Kidney (tissue), 13 donors: ENCODE measurements at regions not wholly inside any gene's neighbourhood (a gene's known extent, or its start where the extent isn't known, plus 50 kb on each side); places are given as distances from the start of the nearest gene placed in this dataset.
"Not testable (repeated sequence)": the region's sequence is repeated elsewhere in the genome, so short reads cannot be mapped to it uniquely, and the experiment has no call there.

Experiments
- DNase-seq, 5 donors: peaks; one replicate each; pipeline ENCODE4 v3.0.0-alpha.2; 2013 to 2020
- FAIRE-seq: peaks from 2 replicates; lab custom pipeline; 2012; peaks lifted over from hg19 to GRCh38; lab: Jason Lieb, UNC
- H3K27ac ChIP-seq, 2 donors: one replicate each; pipeline ENCODE4 v1.7.0; 2013; ENCODE audit warnings: low read depth in 2 of 2, low read length in 2 of 2, inconsistent platforms in 1 of 2
- H3K27me3 ChIP-seq: one replicate; pipeline ENCODE4 v1.7.1; 2013; ENCODE audit warnings: low read length, inconsistent platforms; ENCODE audit not compliant: control insufficient read depth, insufficient read depth
- H3K36me3 ChIP-seq, 3 donors: one replicate each; pipeline versions ENCODE4 v1.7.0 to v1.7.1; 2013; ENCODE audit warnings: low read length in 3 of 3, control low read depth in 1 of 3, inconsistent platforms in 1 of 3; ENCODE audit not compliant: insufficient read depth in 3 of 3, control insufficient read depth in 2 of 3
- H3K4me1 ChIP-seq, 3 donors: one replicate each; pipeline versions ENCODE4 v1.7.0 to v1.7.1; 2013; ENCODE audit warnings: low read length in 3 of 3, inconsistent platforms in 1 of 3, low read depth in 1 of 3; ENCODE audit not compliant: control insufficient read depth in 2 of 3, insufficient read depth in 2 of 3
- H3K4me3 ChIP-seq, 3 donors: one replicate each; pipeline versions ENCODE4 v1.7.0 to v1.8.1; 2013; ENCODE audit warnings: low read length in 3 of 3, control low read depth in 1 of 3, inconsistent platforms in 1 of 3
- H3K9ac ChIP-seq, 3 donors: one replicate each; pipeline versions ENCODE4 v1.7.0 to v1.7.1; 2013; ENCODE audit warnings: low read length in 3 of 3, control low read depth in 1 of 3, inconsistent platforms in 1 of 3
- H3K9me3 ChIP-seq, 3 donors: one replicate each; pipeline versions ENCODE4 v1.7.0 to v1.7.1; 2013; ENCODE audit warnings: low read length in 3 of 3, control low read depth in 1 of 3, inconsistent platforms in 1 of 3; ENCODE audit not compliant: control insufficient read depth in 2 of 3, insufficient read depth in 1 of 3
- CTCF ChIP-seq: IDR thresholded peaks from 3 replicates; pipeline ENCODE4 v1.5.1; 2012; ENCODE audit warnings: mild to moderate bottlenecking, moderate library complexity, borderline replicate concordance; ENCODE audit not compliant: insufficient read depth; ENCODE audit errors: extremely low read depth
- intact Hi-C: fragments of 100-400 bp; cut with DNase I; formaldehyde crosslinking; loops from one replicate; pipeline ENCODE4 v1.11.1; 2022
- donor health status: control.
- donor health status: control.
- donor health status: control.
- donor health status: control.
- donor health status: control.
- donor health status: DM: yes; HTN: yes; CAD: no.
- donor health status: Normal renal cell carcinoma (clear cell type).

DNA sequence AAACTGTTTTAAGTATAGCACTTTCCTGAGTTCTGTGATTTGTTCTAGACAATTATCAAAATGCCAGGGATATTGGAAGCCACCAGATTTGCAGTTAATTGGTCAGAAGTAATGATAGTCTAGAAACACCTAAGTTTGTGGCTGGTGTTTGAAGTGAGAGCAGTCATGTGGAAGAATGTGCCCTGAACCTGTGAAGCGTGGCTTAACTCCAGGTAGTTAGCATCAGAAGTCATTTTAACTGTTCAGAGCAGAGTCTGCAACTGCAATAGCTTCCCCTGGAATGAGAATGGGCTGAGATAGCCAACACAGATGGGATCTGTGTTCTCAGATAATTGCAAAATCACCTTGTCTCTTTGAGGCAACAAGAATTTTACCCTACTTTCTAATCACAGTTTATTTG is 255.1 kb upstream of the GK2 start:
- FAIRE-seq, result no peak
- H3K9me3 ChIP-seq, result no peaks in the 10 kb centered on the region
- H3K27ac ChIP-seq, result no peak overlapping the region
- H3K9ac ChIP-seq, result no peak overlapping the region
- no peak for TF ChIP-seq CTCF
- H3K4me3 ChIP-seq, result no peak overlapping the region
- intact Hi-C loops, result no loop called here
- H3K4me1 ChIP-seq, result no peaks in the 10 kb centered on the region
- peak in 3 of 5 donors; percentile 24 to 51 (median 51) for DNase-seq
- no peaks in the 10 kb centered on the region for H3K36me3 ChIP-seq
- no peaks in the 10 kb centered on the region for H3K27me3 ChIP-seq

DNA sequence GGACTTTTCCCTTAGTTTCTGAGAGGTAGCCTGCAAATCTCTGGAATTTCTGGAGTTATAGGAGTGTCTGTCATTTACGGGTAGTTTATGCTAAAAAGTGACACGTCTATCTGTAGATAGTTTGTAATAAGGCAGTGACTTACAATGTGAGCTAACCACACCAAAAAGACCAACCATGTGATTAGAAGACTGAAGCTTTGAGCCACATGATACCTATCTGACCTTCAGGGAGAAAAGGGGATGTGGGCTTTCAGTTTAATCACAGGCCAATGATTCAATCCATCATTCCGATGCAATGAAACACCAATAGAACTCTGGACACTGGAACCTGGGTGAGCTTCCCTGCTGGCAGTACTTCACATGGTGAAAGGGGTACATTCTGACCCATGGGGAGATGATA is 254.6 kb upstream of the GK2 start:
- Histone ChIP-seq H3K27ac (no peak overlapping the region), H3K36me3 (no peaks in the 10 kb centered on the region), H3K4me3 (no peak overlapping the region), H3K4me1 (no peaks in the 10 kb centered on the region), H3K9me3 (peaks cover 0 to 1% (median 0%) of the 10 kb centered on the region in 3 donors), H3K27me3 (no peaks in the 10 kb centered on the region), H3K9ac (no peak overlapping the region)
- DNase-seq (no peak), FAIRE-seq (no peak)
- intact Hi-C loops, result no loop called here
- no peak for TF ChIP-seq CTCF

DNA sequence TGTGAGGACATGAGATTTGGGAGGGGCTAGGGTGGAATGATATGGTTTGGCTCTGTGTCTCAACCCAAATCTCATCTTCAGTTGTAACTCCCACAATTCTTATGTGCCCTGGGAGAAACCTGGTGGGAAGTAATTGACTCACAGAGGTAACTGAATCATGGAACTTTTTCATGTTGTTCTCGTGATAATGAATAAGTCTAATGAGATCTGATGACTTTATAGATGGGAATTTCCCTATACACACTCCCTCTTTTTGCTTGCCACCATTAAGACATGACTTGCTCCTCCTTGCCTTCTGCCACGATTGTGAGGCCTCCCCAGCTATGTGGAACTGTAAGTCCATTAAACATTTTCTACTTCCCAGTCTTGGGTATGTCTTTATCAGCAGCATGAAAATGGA is 253.2 kb upstream of the GK2 start:
- Histone ChIP-seq H3K36me3 (no peaks in the 10 kb centered on the region), H3K9me3 (peaks cover 0 to 5% (median 2%) of the 10 kb centered on the region in 3 donors), H3K4me3 (no peak overlapping the region), H3K4me1 (no peaks in the 10 kb centered on the region), H3K27me3 (no peaks in the 10 kb centered on the region), H3K9ac (no peak overlapping the region), H3K27ac (no peak overlapping the region)
- intact Hi-C loops, result no loop called here
- DNase-seq, result no peak
- TF ChIP-seq CTCF, result no peak
- no peak for FAIRE-seq

GRCh38 chr4:79659308-79659870 is 251.4 kb upstream of the GK2 start:
- H3K9ac ChIP-seq, intact Hi-C loops, H3K9me3 ChIP-seq, FAIRE-seq, DNase-seq, H3K4me3 ChIP-seq, H3K27me3 ChIP-seq, H3K4me1 ChIP-seq, H3K36me3 ChIP-seq, H3K27ac ChIP-seq: not testable (repeated sequence)
